GM23248 (cell line): ENCODE measurements at regions not wholly inside any gene's neighbourhood (a gene's known extent, or its start where the extent isn't known, plus 50 kb on each side); places are given as distances from the start of the nearest gene placed in this dataset.

Experiments
- DNase-seq: peaks from one replicate; pipeline ENCODE4 v3.0.0-alpha.2; 2015
- H2AFZ ChIP-seq: fragments of 200-600 bp; sonication (generic); 2 replicates; pipeline ENCODE4 v1.6.1; 2016; ENCODE audit warnings: antibody characterized with exemption
- H3F3A ChIP-seq: fragments of 200-600 bp; sonication (generic); 2 replicates; pipeline ENCODE4 v1.6.1; 2016; ENCODE audit warnings: mild to moderate bottlenecking, antibody characterized with exemption, mixed run types; ENCODE audit not compliant: insufficient read depth
- H3K27ac ChIP-seq: fragments of 200-600 bp; sonication (generic); 2 replicates; pipeline ENCODE4 v1.5.1; 2016; ENCODE audit warnings: mild to moderate bottlenecking
- H3K27me3 ChIP-seq: fragments of 200-600 bp; sonication (generic); replicated peaks from 2 replicates; pipeline ENCODE4 v1.6.1; 2016; ENCODE audit warnings: mild to moderate bottlenecking; ENCODE audit not compliant: insufficient read depth
- H3K36me3 ChIP-seq: fragments of 200-600 bp; sonication (generic); 2 replicates; pipeline ENCODE4 v1.6.1; 2016; ENCODE audit warnings: low read depth, mild to moderate bottlenecking
- H3K4me1 ChIP-seq: fragments of 200-600 bp; sonication (generic); 2 replicates; pipeline ENCODE4 v1.6.1; 2016; ENCODE audit warnings: mild to moderate bottlenecking; ENCODE audit not compliant: insufficient read depth
- H3K4me2 ChIP-seq: fragments of 200-600 bp; sonication (generic); one replicate; pipeline ENCODE4 v1.6.1; 2016; ENCODE audit warnings: mild to moderate bottlenecking; ENCODE audit not compliant: unreplicated experiment
- H3K4me3 ChIP-seq: fragments of 200-600 bp; sonication (generic); 2 replicates; pipeline ENCODE4 v1.5.1; 2016; ENCODE audit warnings: mild to moderate bottlenecking
- H3K79me2 ChIP-seq: fragments of 200-600 bp; sonication (generic); 2 replicates; pipeline ENCODE4 v1.6.1; 2016; ENCODE audit warnings: mild to moderate bottlenecking; ENCODE audit not compliant: insufficient read depth
- H3K9ac ChIP-seq: fragments of 200-600 bp; sonication (generic); 2 replicates; pipeline ENCODE4 v1.6.1; 2016; ENCODE audit warnings: mild to moderate bottlenecking
- H3K9me2 ChIP-seq: fragments of 200-600 bp; sonication (generic); 2 replicates; pipeline ENCODE4 v1.6.1; 2016; ENCODE audit warnings: mixed run types, mild to moderate bottlenecking, moderate library complexity; ENCODE audit not compliant: insufficient read depth
- H3K9me3 ChIP-seq: fragments of 200-600 bp; sonication (generic); one replicate; pipeline ENCODE4 v1.6.1; 2017; ENCODE audit warnings: low read depth
- H4K20me1 ChIP-seq: fragments of 200-600 bp; sonication (generic); 2 replicates; pipeline ENCODE4 v1.6.0; 2016; ENCODE audit not compliant: insufficient read depth
- EZH2 ChIP-seq: fragments of 200-600 bp; sonication (generic); IDR thresholded peaks from 2 replicates; pipeline ENCODE4 v1.6.1; 2018; ENCODE audit warnings: antibody characterized with exemption, mild to moderate bottlenecking; ENCODE audit not compliant: insufficient read depth, poor library complexity, severe bottlenecking
- EZH2phosphoT487 ChIP-seq: fragments of 200-600 bp; sonication (generic); IDR thresholded peaks from 2 replicates; pipeline ENCODE4 v1.6.1; 2018; ENCODE audit warnings: antibody characterized with exemption, moderate library complexity, mild to moderate bottlenecking, low read depth; ENCODE audit not compliant: insufficient read depth
- WGBS, 2 experiments: methylation state at CpG; one replicate each; pipeline ENCODE4 v1.1.6; 2015 to 2017; ENCODE audit warnings: low lambda C conversion rate in 2 of 2, low coverage in 1 of 2; ENCODE audit errors: missing lambda C conversion rate in 2 of 2; 5-methylcytosine and 5-hydroxymethylcytosine counted together
- in situ Hi-C: fragments of 300-500 bp; cut with MboI; formaldehyde crosslinking; loops from 2 replicates; pipeline ENCODE4 v1.15.0; 2020

- Histone ChIP-seq H3K4me3 (no peak overlapping the region), H3F3A (peaks cover 5% of the 10 kb centered on the region), H3K9me3 (no peaks in the 10 kb centered on the region), H3K4me1 (peaks cover 22% of the 10 kb centered on the region), H3K9ac (peak overlapping the region; percentile 40; the same call in 1 of the 2 replicates), H3K79me2 (no peaks in the 10 kb centered on the region), H3K27me3 (no peaks in the 10 kb centered on the region), H2AFZ (peak overlapping the region; percentile 55), H3K27ac (no peak overlapping the region), H3K4me2 (peak overlapping the region; percentile 33), H3K36me3 (no peaks in the 10 kb centered on the region), H4K20me1 (no peaks in the 10 kb centered on the region), H3K9me2 (no peaks in the 10 kb centered on the region)
- WGBS, 2 experiments, result 29 to 30% methylated on average over 11 of the region's 11 CpGs
- in situ Hi-C loops, result loop anchor here (10.0 kb wide), 1 partner anchor 85 kb away; the partner anchor contains the start of gene OSBPL3
- DNase-seq, result peak; percentile 89
- TF ChIP-seq EZH2phosphoT487, result no peak
These were observed 55.1 kb downstream of the CYCS start for GRCh38 chr7:25069900-25070443.

DNA sequence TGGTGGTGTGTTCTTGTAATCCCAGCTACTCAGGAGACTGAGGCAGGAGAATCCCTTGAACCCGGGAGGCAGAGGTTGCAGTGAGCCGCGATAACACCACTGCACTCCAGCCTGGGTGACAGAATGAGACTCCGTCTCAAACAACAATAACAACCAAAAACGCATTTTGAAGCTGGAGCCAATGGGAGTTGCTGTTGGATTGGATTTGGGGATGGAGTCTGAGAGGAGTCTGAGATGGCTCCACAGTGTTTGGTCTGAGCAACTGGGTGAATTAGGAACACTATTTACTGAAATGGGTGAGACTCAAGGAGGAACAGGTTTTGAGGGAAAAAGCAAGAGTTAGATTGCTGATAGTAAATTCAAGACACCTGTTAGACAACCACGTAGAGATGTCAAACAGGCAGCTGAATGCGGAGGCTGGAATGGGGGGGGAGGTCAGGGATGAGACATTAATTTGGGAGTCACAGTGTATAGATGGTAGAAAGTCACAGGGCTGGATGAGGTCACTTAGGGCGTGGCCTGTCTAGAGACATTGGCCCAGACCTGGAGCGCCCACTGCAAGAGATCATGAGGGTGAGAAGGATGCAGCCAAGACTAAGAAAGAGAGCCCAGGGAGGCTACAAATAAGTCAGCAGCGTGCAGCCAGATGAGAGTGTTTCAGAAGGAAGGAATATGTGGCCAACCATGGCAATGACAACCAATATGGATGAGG lies 56.4 kb downstream of the CYCS start:
- Histone ChIP-seq H3K27me3 (no peaks in the 10 kb centered on the region), H3K4me1 (peaks cover 21% of the 10 kb centered on the region), H3F3A (peaks cover 5% of the 10 kb centered on the region), H4K20me1 (no peaks in the 10 kb centered on the region), H3K79me2 (no peaks in the 10 kb centered on the region), H3K9ac (no peak overlapping the region), H3K9me3 (no peaks in the 10 kb centered on the region), H3K4me3 (no peak overlapping the region), H3K4me2 (no peak overlapping the region), H3K9me2 (no peaks in the 10 kb centered on the region), H2AFZ (peak overlapping the region; percentile 55; the same call in 1 of the 2 replicates), H3K36me3 (no peaks in the 10 kb centered on the region), H3K27ac (no peak overlapping the region)
- 69 to 78% methylated on average over 10 of the region's 10 CpGs for WGBS, 2 experiments
- no peak for TF ChIP-seq EZH2
- no peak for TF ChIP-seq EZH2phosphoT487
- in situ Hi-C loops, result loop anchor here (10.0 kb wide), 1 partner anchor 84 kb away; the partner anchor contains the start of gene OSBPL3
- DNase-seq, result peak; percentile 58

GRCh38 chr7:25067726-25068501 lies 57.1 kb downstream of the CYCS start:
- H3K9me2 ChIP-seq, result no peaks in the 10 kb centered on the region
- no peaks in the 10 kb centered on the region for H4K20me1 ChIP-seq
- H3K79me2 ChIP-seq, result no peaks in the 10 kb centered on the region
- no peak for TF ChIP-seq EZH2phosphoT487
- TF ChIP-seq EZH2, result no peak
- no peak for DNase-seq
- H3K4me1 ChIP-seq, result peaks cover 14% of the 10 kb centered on the region
- no peaks in the 10 kb centered on the region for H3K36me3 ChIP-seq
- H3K4me2 ChIP-seq, result no peak overlapping the region
- H3K27ac ChIP-seq, result no peak overlapping the region
- H2AFZ ChIP-seq, result no peak overlapping the region
- 56 to 68% methylated on average over 6 of the region's 6 CpGs for WGBS, 2 experiments
- H3F3A ChIP-seq, result peaks cover 2% of the 10 kb centered on the region
- in situ Hi-C loops, result loop anchor here (10.0 kb wide), 1 partner anchor 83 kb away; the partner anchor contains the start of gene OSBPL3
- no peak overlapping the region for H3K4me3 ChIP-seq
- H3K9me3 ChIP-seq, result no peaks in the 10 kb centered on the region
- no peak overlapping the region for H3K9ac ChIP-seq
- no peaks in the 10 kb centered on the region for H3K27me3 ChIP-seq

DNA sequence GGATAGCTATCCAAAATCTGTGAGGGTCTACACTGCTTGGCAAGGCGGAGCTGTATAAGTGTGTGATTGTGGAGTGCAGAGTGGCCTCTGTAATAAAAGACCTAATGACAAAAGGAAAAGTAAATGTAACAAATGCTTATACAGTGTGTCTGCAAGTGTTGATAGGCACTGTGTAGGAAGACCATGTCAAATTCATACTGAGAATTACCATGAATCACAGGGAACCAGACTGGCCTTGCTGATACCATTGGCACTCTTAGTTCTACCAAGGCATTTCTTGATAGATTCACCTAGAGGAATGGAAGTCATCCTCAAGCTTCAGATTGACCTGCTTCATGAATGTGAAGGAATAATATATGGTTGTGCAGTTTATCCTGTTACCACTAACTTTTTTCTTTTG lies 58.8 kb downstream of the CYCS start:
- H3K9me2 ChIP-seq, result no peaks in the 10 kb centered on the region
- DNase-seq, result no peak
- no peaks in the 10 kb centered on the region for H3K79me2 ChIP-seq
- H4K20me1 ChIP-seq, result no peaks in the 10 kb centered on the region
- H3F3A ChIP-seq, result no peaks in the 10 kb centered on the region; the same call in 1 of the 2 replicates
- H3K4me1 ChIP-seq, result peaks cover 13% of the 10 kb centered on the region
- H3K27me3 ChIP-seq, result no peaks in the 10 kb centered on the region
- no peak overlapping the region for H3K27ac ChIP-seq
- no peak overlapping the region for H3K4me2 ChIP-seq
- H3K9me3 ChIP-seq, result no peaks in the 10 kb centered on the region
- 94 to 97% methylated on average over 1 of the region's 1 CpG for WGBS, 2 experiments
- H3K4me3 ChIP-seq, result no peak overlapping the region
- H3K36me3 ChIP-seq, result no peaks in the 10 kb centered on the region
- no peak overlapping the region for H2AFZ ChIP-seq
- no peak for TF ChIP-seq EZH2phosphoT487
- no peak for TF ChIP-seq EZH2
- in situ Hi-C loops, result loop anchor here (10.0 kb wide), 1 partner anchor 81 kb away; the partner anchor contains the start of gene OSBPL3
- H3K9ac ChIP-seq, result no peak overlapping the region
